D721Med (cell line): ENCODE measurements at regions not wholly inside any gene's neighbourhood (a gene's known extent, or its start where the extent isn't known, plus 50 kb on each side); places are given as distances from the start of the nearest gene placed in this dataset.
"Not testable (repeated sequence)": the region's sequence is repeated elsewhere in the genome, so short reads cannot be mapped to it uniquely, and the experiment has no call there.

Source experiments
- DNase-seq: peaks from one replicate; pipeline ENCODE4 v3.0.0; 2011; ENCODE audit warnings: low spot score; ENCODE audit not compliant: insufficient read length
- FAIRE-seq: peaks from 2 replicates; lab custom pipeline; 2011; peaks lifted over from hg19 to GRCh38; lab: Jason Lieb, UNC
- TF ChIP-seq, protein P1 (sequence below): IDR thresholded peaks from 2 replicates; pipeline ENCODE4 v1.5.1; 2012; ENCODE audit warnings: mild to moderate bottlenecking, control low read depth; ENCODE audit not compliant: insufficient read depth; ENCODE audit errors: missing control alignments

DNA sequence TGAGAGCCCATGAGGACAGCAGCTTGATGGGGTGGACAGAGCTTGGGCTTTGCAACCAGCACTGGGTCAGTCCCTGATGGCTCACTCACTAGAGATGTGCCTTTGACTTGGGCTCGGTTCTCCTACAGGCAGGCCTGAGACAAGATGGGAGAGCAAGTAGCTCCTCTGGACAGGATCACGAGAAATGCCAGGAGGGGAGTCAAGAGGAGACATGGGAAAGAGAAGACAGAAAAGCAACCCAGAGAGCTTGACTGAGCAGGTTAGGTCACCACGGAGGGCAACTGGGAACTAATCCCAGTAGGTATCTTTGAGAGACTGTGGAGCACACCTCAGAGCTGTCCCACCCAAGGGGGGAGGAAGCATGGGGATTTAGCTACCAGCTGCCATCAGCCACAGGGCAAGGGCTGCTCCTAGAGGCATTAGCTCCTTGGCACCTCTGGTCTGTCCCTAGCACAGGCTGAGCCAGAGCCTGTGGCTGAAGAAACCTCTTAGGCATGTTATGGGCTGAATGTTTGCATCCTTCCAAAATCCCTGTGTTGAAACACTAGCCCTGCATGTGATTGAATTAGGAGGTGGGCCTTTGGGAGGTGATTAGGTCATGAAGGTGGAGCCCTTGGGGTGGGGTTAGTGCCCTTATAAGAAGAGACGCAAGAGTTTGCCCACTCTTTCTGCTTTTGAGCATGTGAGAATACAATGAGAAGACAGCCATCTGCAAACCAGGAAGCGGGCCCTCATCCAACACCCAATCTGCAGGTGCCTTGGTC lies 145.6 kb downstream of the SMIM20 start:
- DNase-seq, result no peak
- FAIRE-seq, result no peak
- TF ChIP-seq, protein P1, sequence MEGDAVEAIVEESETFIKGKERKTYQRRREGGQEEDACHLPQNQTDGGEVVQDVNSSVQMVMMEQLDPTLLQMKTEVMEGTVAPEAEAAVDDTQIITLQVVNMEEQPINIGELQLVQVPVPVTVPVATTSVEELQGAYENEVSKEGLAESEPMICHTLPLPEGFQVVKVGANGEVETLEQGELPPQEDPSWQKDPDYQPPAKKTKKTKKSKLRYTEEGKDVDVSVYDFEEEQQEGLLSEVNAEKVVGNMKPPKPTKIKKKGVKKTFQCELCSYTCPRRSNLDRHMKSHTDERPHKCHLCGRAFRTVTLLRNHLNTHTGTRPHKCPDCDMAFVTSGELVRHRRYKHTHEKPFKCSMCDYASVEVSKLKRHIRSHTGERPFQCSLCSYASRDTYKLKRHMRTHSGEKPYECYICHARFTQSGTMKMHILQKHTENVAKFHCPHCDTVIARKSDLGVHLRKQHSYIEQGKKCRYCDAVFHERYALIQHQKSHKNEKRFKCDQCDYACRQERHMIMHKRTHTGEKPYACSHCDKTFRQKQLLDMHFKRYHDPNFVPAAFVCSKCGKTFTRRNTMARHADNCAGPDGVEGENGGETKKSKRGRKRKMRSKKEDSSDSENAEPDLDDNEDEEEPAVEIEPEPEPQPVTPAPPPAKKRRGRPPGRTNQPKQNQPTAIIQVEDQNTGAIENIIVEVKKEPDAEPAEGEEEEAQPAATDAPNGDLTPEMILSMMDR, result no peak

DNA sequence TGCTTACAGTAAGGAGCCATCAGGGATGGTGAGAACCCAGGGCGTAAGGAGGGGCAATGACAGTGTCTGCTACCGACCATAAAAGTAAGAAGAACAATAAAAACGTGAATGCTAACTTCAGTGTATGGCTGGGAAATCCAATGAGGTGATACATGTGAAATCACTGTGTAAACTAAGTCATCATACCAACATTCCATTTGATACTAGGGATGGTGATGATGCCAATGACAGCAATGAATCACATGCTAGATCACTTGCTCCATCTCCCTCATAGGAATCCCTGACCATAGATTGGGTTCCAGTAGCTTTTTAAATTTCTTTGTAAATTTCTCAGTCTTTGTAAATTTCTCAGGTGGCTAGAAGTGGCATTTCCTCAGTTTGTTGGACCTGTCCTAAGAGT lies 146.3 kb downstream of the SMIM20 start:
- no peak for FAIRE-seq

DNA sequence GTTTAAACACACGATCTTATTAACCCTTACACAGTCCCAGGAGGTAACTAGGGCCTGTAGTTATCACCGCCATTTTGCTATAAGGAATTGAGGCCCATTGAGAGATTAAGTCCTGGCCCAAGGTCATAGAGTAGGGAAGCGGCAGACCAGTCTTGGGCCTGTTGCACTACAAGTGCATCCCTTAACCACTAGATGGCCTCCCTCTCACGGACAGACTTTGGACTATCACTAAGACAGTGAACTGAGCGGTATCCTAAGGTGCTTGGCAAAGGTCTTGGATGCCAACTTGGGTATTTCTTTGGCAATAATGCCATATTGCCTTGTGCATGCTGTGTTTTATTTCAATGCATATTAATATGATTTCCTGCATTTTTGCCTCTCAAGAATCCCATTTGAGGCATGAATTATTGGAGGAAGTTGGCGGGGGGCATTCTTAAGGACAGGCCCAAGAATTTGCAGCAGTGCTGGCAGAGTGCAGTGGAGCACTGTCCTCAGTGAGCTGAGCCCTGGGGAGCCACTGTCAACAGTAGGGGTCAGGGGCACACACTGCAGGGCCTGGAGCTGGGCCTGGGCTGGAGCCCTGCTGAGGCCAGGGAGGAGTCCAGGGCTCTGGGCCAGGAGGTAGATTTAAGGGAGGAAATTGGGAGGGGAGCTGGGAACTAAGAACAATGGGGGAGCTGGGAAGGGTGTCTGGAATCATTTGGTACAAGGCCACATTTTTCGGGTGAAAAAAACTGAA lies 147.4 kb downstream of the SMIM20 start:
- TF ChIP-seq, protein P1, result peak; percentile 42
- DNase-seq, result no peak
- FAIRE-seq, result no peak

More for the DNA sequence above, 146.3 kb downstream of the SMIM20 start:
- no peak for DNase-seq
- TF ChIP-seq, protein P1, result no peak

DNA sequence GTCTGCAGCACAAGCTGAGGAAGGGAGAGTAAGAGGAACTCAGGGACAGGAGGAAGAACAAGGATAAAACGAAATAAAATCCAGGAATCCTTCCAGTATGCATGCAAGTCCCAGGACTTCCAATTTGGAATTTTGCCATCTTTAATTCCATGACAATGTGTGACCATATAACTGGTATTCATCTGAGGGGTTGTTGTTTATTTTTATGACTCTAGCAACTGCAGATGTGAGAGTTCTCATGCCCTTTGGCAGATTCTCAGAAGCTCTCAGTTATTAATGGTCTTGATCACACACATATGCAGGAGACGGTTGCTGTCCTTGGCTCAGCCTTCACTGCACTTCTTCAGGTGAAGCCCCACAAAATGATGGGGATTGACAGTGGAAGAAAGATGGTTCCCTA lies 148.2 kb downstream of the SMIM20 start:
- DNase-seq (no peak), FAIRE-seq (no peak)
- TF ChIP-seq, protein P1, result no peak

DNA sequence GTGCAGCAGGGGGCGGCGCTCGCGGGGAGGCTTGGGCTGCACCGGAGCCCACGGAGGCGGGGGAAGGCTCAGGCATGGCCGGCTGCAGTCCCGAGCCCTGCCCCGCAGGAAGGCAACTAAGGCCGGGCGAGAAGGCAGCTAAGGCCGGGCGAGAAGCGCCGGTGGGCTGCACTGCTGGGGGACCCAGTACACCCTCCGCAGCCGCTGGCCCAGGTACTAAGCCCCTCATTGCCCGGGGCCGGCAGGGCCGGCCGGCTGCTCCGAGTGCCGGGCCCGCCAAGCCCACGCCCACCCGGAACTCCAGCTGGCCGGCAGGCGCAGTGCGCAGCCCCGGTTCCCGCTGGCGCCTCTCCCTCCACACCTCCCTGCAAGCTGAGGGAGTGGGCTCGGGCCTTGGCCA lies 150.0 kb downstream of the SMIM20 start:
- DNase-seq, FAIRE-seq: not testable (repeated sequence)

DNA sequence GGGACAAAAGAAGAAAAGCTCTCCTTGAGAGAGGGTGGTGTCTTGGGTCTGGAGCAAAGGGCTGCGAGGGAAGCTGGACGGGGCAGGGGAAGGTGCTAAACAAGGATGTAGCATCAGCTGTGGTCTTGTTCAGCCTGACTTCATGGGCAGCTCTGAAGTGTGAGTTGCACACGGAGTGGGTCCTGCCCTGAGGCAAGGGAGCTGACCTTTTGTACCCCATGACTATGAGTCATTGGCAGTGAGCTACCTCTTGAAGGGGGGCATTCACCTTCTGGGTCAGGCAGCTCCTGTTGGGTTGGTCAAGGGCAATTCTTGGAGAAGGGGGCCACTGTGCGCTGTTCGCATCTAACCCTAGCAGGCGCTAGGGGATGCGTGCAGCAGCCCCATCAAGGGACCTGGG lies 151.8 kb downstream of the SMIM20 start:
- no peak for FAIRE-seq
- no peak for DNase-seq

DNA sequence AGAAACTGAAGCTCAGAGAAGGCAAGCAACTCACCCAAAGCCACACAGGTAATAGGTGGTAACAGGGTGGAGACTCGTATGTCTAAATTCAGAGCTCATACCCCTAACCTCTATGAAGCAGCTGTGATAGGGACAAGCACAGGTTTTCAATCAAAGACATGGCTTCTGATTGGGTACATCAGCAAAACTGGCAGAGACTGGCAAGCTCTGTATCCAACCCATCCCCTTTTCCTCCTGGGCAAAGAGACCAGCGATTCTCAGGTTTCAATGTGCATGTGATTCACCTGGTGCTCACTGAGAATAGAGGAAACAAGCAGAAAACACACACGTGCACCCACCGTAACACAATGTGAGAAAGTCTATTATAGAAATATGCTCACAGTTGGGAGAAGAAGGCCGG lies 153.0 kb downstream of the SMIM20 start:
- DNase-seq (no peak), FAIRE-seq (no peak)
- TF ChIP-seq, protein P1, result no peak

More for the DNA sequence above, 151.8 kb downstream of the SMIM20 start:
- TF ChIP-seq, protein P1, result no peak
